GM19025 (cell line): ENCODE measurements at regions not wholly inside any gene's neighbourhood (a gene's known extent, or its start where the extent isn't known, plus 50 kb on each side); places are given as distances from the start of the nearest gene placed in this dataset.
"Not testable (repeated sequence)": the region's sequence is repeated elsewhere in the genome, so short reads cannot be mapped to it uniquely, and the experiment has no call there.

Experiments used
- ATAC-seq: cut with Tn5 transposase; IDR thresholded peaks from one replicate; pipeline ENCODE4 v1.9.1; 2021; ENCODE audit warnings: mild to moderate bottlenecking, low read depth, moderate library complexity; ENCODE audit not compliant: unreplicated experiment

- no peak for ATAC-seq
Measured at GRCh38 chr3:137110392-137110996, 152.7 kb downstream of the IL20RB start.

DNA sequence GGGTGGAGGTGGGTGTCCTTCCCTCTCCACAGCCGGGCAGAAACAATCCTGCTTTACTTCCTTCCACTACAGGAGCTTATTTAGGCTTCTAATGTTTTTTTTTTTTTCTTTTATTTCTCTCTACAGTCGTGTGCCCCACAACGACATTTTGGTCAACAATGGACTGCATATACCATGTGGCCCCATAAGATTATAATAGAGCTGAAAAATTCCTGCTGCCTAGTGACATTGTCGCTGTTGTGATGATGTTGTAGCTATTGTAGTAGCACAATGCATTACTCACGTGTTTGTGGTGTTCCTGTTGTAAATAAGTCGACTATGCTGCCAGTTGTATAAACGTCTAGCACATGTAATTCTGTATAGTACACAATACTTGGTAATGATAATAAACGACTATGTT is 153.7 kb downstream of the IL20RB start:
- no peak for ATAC-seq

DNA sequence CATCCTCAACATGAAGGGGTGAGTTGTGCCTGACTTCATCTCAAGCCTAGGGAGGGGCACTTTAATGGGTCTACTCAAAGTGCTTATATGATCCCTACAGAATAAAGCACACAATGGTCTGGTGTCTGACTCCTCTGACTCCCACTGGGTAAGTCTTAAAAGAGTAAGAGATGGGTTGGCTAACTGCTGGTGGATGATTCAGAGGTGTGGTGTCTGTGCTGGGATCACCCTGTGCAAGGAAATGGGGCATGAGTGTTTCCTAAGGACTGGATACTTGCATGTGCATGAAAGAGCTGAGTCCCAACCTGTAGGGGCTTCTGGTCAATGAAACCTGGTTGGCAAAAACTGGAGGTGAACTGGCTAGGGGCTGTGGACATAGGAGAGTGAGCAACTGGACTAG is 158.8 kb downstream of the IL20RB start:
- no peak for ATAC-seq

DNA sequence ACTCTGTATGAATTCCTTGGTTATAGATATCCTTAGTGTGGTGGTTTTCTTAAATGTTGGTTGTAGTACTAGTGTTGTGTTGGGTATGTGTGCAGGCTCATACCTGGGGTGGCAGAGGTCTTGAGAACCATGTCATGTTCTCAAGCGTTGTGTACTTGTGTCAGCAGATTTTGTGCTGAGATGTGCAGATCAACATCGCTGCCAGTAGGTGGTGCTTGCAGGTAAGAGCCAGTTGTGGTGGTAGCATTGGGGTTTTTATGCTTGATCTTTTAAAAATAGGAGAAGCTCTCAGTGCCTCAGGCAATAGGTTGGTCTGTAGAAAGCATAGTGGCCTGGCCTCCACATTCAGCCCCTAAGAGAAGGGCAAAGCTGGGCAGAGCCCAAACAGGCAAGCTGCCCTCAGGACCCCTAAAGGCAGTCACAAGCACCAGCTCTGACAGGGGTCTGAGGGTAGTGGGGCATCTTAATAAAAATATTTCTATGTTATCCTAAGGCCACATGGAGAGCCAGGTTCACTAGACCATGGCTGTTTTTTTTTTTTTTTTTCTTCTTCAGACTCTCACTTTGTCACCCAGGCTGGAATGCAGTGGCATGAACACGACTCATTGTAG is 164.0 kb downstream of the IL20RB start:
- ATAC-seq, result no peak

- ATAC-seq, result no peak
Measured at GRCh38 chr3:137131081-137131480, 173.3 kb downstream of the IL20RB start.

GRCh38 chr3:137134431-137134830 is 176.6 kb downstream of the IL20RB start:
- ATAC-seq, result no peak

- no peak for ATAC-seq
Measured at GRCh38 chr3:137148406-137148805, 190.6 kb downstream of the IL20RB start.

- no peak for ATAC-seq
Measured at GRCh38 chr3:137148917-137149316, 191.1 kb downstream of the IL20RB start.

- no peak for ATAC-seq
Measured at GRCh38 chr3:137150825-137151224, 193.0 kb downstream of the IL20RB start.

GRCh38 chr3:137153046-137153445 is 195.3 kb downstream of the IL20RB start:
- ATAC-seq, result not testable (repeated sequence)

- ATAC-seq, result no peak
Measured at GRCh38 chr3:137163241-137163871, 205.6 kb downstream of the IL20RB start.

- no peak for ATAC-seq
Measured at GRCh38 chr3:137163958-137164357, 206.2 kb downstream of the IL20RB start.

GRCh38 chr3:137165117-137165806 is 207.5 kb downstream of the IL20RB start:
- no peak for ATAC-seq

DNA sequence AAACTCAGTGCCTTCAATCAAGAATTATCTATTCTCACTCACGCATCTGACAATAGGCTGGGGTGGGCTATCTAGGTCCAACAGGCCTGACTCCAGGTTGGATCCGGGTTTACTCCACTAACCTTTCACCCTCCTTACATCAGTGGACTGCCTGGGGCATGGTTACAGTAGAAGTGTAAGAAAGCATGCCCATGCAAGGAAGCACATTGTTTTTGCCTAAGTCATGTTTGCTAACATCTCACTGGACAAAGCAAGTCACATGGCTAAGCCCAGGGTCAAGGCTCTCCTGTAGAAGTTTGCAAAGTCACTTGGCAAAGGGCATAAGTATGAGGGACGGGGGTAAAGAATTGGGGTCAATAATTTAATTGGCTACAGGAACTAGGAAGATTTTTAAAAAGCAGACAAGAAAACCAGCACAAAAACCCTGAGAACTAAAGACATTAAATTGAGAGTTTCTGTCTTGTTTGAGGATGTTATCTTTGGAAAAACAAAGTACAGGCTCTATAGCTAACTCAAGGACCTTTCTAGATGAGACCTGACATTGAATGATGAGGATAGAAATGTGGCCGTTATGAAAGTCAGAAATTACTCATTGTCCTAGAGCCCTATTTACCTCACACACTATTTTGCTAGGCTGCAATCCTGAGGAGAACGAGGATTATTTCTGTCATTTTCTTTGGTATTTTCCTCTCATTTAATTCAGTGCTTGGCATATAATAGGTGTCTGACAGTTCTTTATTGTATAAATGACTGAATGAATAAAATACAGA is 214.2 kb downstream of the IL20RB start:
- ATAC-seq, result no peak

DNA sequence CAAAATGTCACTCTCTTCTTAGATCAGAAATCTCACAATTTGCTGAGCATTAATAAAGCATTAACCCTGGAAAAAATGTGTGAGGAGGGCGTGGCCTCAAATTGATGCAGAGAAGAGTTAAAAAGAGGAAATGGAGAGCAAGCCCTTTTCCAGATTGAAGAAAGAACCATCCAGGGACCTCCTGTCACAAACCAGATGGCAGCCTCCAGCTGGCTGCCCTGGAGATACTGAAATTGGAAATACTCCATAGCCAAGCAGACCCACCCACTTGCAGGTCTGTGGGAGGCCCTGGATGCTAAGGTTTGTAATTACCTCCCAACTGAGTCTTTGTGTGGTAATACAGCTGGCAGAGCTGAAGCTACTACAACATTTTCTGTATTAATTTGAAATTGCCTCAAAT is 214.9 kb downstream of the IL20RB start:
- no peak for ATAC-seq

GRCh38 chr3:137174514-137174913 is 216.7 kb downstream of the IL20RB start:
- ATAC-seq, result no peak

GRCh38 chr3:137180220-137180619 is 222.4 kb downstream of the IL20RB start:
- ATAC-seq, result no peak

DNA sequence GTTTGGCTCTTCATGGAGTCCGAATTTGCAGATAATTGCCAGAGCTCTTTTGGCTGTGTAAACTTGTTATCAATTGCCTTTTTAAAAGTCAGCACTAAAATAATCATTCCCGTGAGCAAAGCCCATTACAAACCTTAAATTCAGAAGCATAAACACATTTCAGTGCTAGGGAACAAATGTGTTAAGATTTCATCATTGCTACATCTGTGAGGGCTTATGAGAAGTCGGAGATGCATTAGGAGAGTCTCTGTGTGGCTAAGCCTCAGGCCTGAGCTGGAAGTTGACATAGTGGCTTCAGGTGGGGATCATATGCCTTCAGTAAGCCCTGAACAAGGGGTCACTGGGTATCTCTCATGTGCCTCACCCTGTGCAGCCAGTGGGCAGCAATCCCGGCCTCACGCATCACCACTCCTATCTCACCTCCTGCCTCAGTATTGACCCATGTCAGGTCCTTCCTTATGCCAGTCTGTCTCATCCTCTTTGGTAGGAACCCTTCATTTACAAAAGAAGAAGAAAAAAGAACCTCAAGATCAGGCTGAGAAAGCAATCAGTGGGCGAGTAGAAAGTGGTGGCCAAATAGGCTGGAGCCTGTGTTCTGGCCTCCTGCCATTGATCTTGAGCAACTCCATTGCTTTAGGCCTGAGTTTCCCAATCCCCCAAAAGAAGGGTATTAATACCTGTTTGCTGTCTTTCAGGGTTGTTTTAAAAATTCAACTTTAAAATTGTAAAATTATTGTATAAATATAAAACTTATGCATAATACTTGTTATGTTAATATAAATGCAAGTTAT is 233.5 kb downstream of the IL20RB start:
- ATAC-seq, result no peak

- ATAC-seq, result no peak
Measured at GRCh38 chr3:137191951-137192350, 234.2 kb downstream of the IL20RB start.

GRCh38 chr3:137194301-137194700 is 236.5 kb downstream of the IL20RB start:
- ATAC-seq, result no peak
